ENCODE measurements at regions not wholly inside any gene's neighbourhood (a gene's known extent, or its start where the extent isn't known, plus 50 kb on each side); places are given as distances from the start of the nearest gene placed in this dataset.
A peak's percentile ranks its signal among the peaks of the same experiment; 100 is the strongest.

- DNase-seq (ENCODE audit: low read depth) (peak; percentile 3), FAIRE-seq (no peak)
- no peak for TF ChIP-seq CTCF (IDR thresholded peaks at IDR 0.05; ENCODE audit: insufficient read depth, low read depth, low read length)
- no peak for TF ChIP-seq EZH2 (IDR thresholded peaks at IDR 0.05; ENCODE audit: insufficient read depth, low read length)
These were observed 308.0 kb downstream of the SLC6A15 start for GRCh38 chr12:84604551-84604950.

DNA sequence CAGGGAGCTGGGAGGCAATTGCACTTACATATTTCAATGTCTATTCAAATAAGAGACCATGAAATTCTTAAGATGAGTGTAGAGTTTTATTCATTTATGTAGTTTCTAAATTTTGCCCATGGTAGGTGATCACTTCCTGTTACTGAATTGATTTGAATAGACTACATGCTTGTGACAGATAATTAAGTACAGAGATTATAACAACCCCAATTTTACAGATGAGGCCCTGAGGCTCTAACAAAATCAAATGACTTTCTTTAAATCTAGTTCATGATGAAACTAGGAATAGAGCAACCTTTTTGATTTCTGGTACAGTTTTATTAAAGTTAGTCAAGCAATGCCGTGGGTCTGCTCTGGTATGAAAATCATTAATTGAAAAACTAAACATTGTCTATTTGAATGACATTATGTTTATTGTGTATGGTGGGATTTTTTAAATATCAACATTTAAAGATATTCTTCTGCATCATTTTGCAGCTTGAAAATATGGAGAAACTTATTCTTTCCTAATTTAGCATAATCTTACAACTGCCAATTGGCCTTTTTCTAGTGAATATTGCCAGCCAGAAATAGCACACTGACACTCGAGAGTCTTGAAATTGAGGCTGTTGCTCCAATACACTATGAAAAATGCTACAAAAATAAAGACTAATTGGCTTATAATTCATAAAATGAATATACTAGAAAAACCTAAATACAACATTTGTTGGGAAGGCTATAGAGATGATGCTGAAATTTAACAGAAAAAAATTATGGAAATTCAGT lies 308.9 kb downstream of the SLC6A15 start:
- Histone ChIP-seq H2AFZ (ENCODE audit: low read depth, low read length) (no peak overlapping the region), H3K27me3 (ENCODE audit: insufficient read depth, low read length) (no peaks in the 10 kb centered on the region), H3K36me3 (ENCODE audit: insufficient read depth, low read length) (no peaks in the 10 kb centered on the region), H3K9ac (ENCODE audit: low read length) (no peak overlapping the region), H3K79me2 (ENCODE audit: insufficient read depth, low read length) (no peaks in the 10 kb centered on the region), H3K4me3 (ENCODE audit: insufficient read depth, low read depth, low read length) (no peak overlapping the region), H3K27ac (ENCODE audit: low read depth, low read length) (no peak overlapping the region), H4K20me1 (ENCODE audit: insufficient read depth, low read length) (no peaks in the 10 kb centered on the region), H3K4me1 (ENCODE audit: insufficient read depth, low read length) (no peaks in the 10 kb centered on the region), H3K4me2 (ENCODE audit: low read length) (no peak overlapping the region), H3K9me3 (ENCODE audit: insufficient read depth, low read depth, low read length) (no peaks in the 10 kb centered on the region)
- no peak overlapping the region for H3K27ac Mint-ChIP-seq (ENCODE audit: unreplicated experiment)
- TF ChIP-seq CTCF (IDR thresholded peaks at IDR 0.05; ENCODE audit: insufficient read depth, low read depth, low read length) (no peak), EZH2 (IDR thresholded peaks at IDR 0.05; ENCODE audit: insufficient read depth, low read length) (no peak)
- H3K4me1 Mint-ChIP-seq (ENCODE audit: low read depth, unreplicated experiment) = peaks cover 9% of the 10 kb centered on the region
- no peaks in the 10 kb centered on the region for H3K27me3 Mint-ChIP-seq (ENCODE audit: low read depth, unreplicated experiment)
- no peak overlapping the region for H3K4me3 Mint-ChIP-seq (ENCODE audit: unreplicated experiment)
- FAIRE-seq (no peak), DNase-seq (ENCODE audit: low read depth) (no peak)
- no peaks in the 10 kb centered on the region for H3K9me3 Mint-ChIP-seq (ENCODE audit: unreplicated experiment)
- no peaks in the 10 kb centered on the region for H3K36me3 Mint-ChIP-seq (ENCODE audit: low read depth, unreplicated experiment)

More at GRCh38 chr12:84604551-84604950, 308.0 kb downstream of the SLC6A15 start:
- Histone ChIP-seq H4K20me1 (ENCODE audit: insufficient read depth, low read length) (no peaks in the 10 kb centered on the region), H3K4me3 (ENCODE audit: insufficient read depth, low read depth, low read length) (no peak overlapping the region), H3K27me3 (ENCODE audit: insufficient read depth, low read length) (no peaks in the 10 kb centered on the region), H2AFZ (ENCODE audit: low read depth, low read length) (no peak overlapping the region), H3K4me2 (ENCODE audit: low read length) (no peak overlapping the region), H3K4me1 (ENCODE audit: insufficient read depth, low read length) (no peaks in the 10 kb centered on the region), H3K27ac (ENCODE audit: low read depth, low read length) (no peak overlapping the region), H3K9ac (ENCODE audit: low read length) (no peak overlapping the region), H3K79me2 (ENCODE audit: insufficient read depth, low read length) (no peaks in the 10 kb centered on the region), H3K9me3 (ENCODE audit: insufficient read depth, low read depth, low read length) (no peaks in the 10 kb centered on the region), H3K36me3 (ENCODE audit: insufficient read depth, low read length) (no peaks in the 10 kb centered on the region)
- no peak overlapping the region for H3K4me3 Mint-ChIP-seq (ENCODE audit: unreplicated experiment)
- H3K9me3 Mint-ChIP-seq (ENCODE audit: unreplicated experiment) = no peaks in the 10 kb centered on the region
- H3K36me3 Mint-ChIP-seq (ENCODE audit: low read depth, unreplicated experiment) = no peaks in the 10 kb centered on the region
- H3K27ac Mint-ChIP-seq (ENCODE audit: unreplicated experiment) = no peak overlapping the region
- no peaks in the 10 kb centered on the region for H3K27me3 Mint-ChIP-seq (ENCODE audit: low read depth, unreplicated experiment)
- H3K4me1 Mint-ChIP-seq (ENCODE audit: low read depth, unreplicated experiment) = peaks cover 2% of the 10 kb centered on the region

GRCh38 chr12:84601483-84601882 lies 311.1 kb downstream of the SLC6A15 start:
- H2AFZ ChIP-seq (ENCODE audit: low read depth, low read length) = no peak overlapping the region
- no peaks in the 10 kb centered on the region for H3K9me3 Mint-ChIP-seq (ENCODE audit: unreplicated experiment)
- H3K27me3 Mint-ChIP-seq (ENCODE audit: low read depth, unreplicated experiment) = no peaks in the 10 kb centered on the region
- H3K9ac ChIP-seq (ENCODE audit: low read length) = no peak overlapping the region
- H3K4me1 Mint-ChIP-seq (ENCODE audit: low read depth, unreplicated experiment) = peaks cover 9% of the 10 kb centered on the region
- H3K79me2 ChIP-seq (ENCODE audit: insufficient read depth, low read length) = no peaks in the 10 kb centered on the region
- TF ChIP-seq EZH2 (IDR thresholded peaks at IDR 0.05; ENCODE audit: insufficient read depth, low read length) = no peak
- H3K36me3 ChIP-seq (ENCODE audit: insufficient read depth, low read length) = no peaks in the 10 kb centered on the region
- no peaks in the 10 kb centered on the region for H3K27me3 ChIP-seq (ENCODE audit: insufficient read depth, low read length)
- no peaks in the 10 kb centered on the region for H3K9me3 ChIP-seq (ENCODE audit: insufficient read depth, low read depth, low read length)
- H3K4me3 ChIP-seq (ENCODE audit: insufficient read depth, low read depth, low read length) = no peak overlapping the region
- FAIRE-seq (no peak), DNase-seq (ENCODE audit: low read depth) (no peak)
- no peak overlapping the region for H3K27ac Mint-ChIP-seq (ENCODE audit: unreplicated experiment)
- H3K4me1 ChIP-seq (ENCODE audit: insufficient read depth, low read length) = no peaks in the 10 kb centered on the region
- no peak overlapping the region for H3K27ac ChIP-seq (ENCODE audit: low read depth, low read length)
- H3K4me3 Mint-ChIP-seq (ENCODE audit: unreplicated experiment) = no peak overlapping the region
- H3K4me2 ChIP-seq (ENCODE audit: low read length) = no peak overlapping the region
- no peaks in the 10 kb centered on the region for H3K36me3 Mint-ChIP-seq (ENCODE audit: low read depth, unreplicated experiment)
- H4K20me1 ChIP-seq (ENCODE audit: insufficient read depth, low read length) = no peaks in the 10 kb centered on the region

All from astrocyte (in vitro differentiated cells and primary cell).